ENCODE measurements at regions not wholly inside any gene's neighbourhood (a gene's known extent, or its start where the extent isn't known, plus 50 kb on each side); places are given as distances from the start of the nearest gene placed in this dataset.

DNA sequence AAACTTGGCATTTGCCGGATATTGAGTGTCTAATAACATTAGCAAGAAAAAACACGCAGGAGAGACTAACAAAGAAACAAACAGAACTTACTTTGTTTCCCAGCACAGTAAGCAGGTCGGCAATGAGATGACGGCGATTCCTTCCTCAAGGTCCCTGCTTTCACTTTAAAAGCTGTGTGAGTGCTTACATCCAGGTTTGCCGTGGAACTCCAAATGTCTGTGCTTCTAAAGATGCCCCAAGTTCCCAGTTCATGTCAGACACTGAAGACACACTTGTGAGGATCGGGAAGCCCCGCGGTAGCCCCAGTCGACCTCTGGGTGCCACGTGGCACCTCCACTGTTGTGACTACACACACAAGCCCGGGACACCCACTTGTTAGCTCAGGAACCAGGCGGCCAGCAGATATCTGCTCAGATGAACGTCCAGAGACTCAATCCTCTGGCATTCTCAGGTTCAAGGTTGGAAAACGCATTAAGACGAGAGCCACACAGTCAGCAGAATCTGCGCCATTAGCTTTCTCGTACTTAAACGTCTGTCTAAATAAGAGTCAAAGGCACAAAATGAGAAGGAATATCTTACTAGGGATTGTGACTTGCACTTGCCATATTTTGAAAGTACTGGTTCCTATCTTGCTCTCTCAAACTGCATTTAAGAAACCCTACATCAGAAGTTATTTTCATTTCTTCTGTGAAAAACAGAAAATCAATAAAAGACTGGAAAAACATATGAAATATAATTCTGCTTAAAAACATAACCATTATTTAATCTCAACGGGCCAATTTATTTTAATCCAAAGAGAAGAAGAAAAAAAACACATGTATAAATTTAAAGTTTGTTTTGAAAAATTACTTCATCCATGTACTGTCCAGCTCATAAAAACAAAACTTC is 207.6 kb upstream of the KLF14 start:
- ATAC-seq (ENCODE audit: poor library complexity) = no peak
- intact Hi-C loops (cut with DNase I, micrococcal nuclease) = loop anchor here in 1 of 2 experiments (2.0 kb wide), 1 partner anchor 29 kb away; no protein-coding TSS in a partner anchor

DNA sequence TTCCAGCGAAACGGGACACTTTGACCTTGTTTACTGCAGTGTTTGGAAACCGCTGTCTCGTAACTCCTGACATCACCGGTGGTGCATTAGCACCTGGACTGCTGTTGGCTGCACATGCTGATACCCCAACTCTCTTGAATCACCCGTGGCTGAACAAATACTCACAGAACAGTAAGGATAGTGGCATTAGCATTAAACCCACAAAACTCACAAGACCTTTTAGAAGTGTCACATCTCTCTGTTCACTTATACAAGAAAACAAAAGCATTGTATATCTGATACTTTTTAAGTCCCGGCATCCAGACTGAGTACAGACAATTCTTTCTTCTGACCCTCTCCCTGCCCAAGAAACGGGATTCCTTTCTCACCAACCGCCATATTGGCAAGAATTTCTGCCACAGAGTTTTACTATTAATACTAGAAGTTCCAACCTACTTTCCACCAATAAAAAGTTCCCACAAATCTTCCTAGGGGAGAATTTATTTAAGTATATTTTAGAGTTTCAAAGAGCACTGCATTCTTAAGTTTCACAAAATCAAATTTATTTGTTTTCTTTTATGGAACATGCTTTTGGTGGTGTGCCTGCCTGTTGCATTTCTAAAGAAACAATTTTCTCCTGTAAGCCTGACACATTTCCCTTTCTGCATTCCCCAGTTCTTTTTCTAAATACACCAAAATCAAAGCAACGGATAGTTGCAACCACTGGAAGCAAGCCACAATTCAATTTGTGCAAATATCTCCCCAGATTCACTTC is 208.4 kb upstream of the KLF14 start:
- POLR2A ChIA-PET = interaction anchor here (0.7 to 8.5 kb wide), 8 partner anchors 10 to 29 kb away, joined by 3 to 97 read pairs (median 6); no protein-coding TSS in a partner anchor
- peak overlapping the region; percentile 88 for H3K4me3 Mint-ChIP-seq
- Histone ChIP-seq H3K27ac (ENCODE audit: low read depth in 1 of 2, low read length in 2 of 2) (peak overlapping the region; percentile 82 to 86), H3K27me3 (ENCODE audit: control insufficient read depth in 1 of 2, insufficient read depth in 2 of 2, low read length in 2 of 2) (no peaks in the 10 kb centered on the region), H3K4me1 (ENCODE audit: insufficient read depth, low read length) (peaks cover 45% of the 10 kb centered on the region), H3K4me3 (ENCODE audit: low read length) (peak overlapping the region; percentile 64), H3K36me3 (ENCODE audit: insufficient read depth, low read length) (peaks cover 28% of the 10 kb centered on the region), H3K9me3 (ENCODE audit: control insufficient read depth in 1 of 2, insufficient read depth in 1 of 2, low read length in 2 of 2) (no peaks in the 10 kb centered on the region)
- TF ChIP-seq, protein P1, sequence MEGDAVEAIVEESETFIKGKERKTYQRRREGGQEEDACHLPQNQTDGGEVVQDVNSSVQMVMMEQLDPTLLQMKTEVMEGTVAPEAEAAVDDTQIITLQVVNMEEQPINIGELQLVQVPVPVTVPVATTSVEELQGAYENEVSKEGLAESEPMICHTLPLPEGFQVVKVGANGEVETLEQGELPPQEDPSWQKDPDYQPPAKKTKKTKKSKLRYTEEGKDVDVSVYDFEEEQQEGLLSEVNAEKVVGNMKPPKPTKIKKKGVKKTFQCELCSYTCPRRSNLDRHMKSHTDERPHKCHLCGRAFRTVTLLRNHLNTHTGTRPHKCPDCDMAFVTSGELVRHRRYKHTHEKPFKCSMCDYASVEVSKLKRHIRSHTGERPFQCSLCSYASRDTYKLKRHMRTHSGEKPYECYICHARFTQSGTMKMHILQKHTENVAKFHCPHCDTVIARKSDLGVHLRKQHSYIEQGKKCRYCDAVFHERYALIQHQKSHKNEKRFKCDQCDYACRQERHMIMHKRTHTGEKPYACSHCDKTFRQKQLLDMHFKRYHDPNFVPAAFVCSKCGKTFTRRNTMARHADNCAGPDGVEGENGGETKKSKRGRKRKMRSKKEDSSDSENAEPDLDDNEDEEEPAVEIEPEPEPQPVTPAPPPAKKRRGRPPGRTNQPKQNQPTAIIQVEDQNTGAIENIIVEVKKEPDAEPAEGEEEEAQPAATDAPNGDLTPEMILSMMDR (IDR thresholded peaks at IDR 0.05) = no peak
- intact Hi-C loops (cut with DNase I, micrococcal nuclease) = loop anchor here in 1 of 2 experiments (2.0 kb wide), 1 partner anchor 30 kb away; no protein-coding TSS in a partner anchor
- no peaks in the 10 kb centered on the region for H3K27me3 Mint-ChIP-seq
- H3K27ac Mint-ChIP-seq = peak overlapping the region; percentile 98
- peaks cover 95% of the 10 kb centered on the region for H3K4me1 Mint-ChIP-seq (ENCODE audit: low read depth)
- CTCF ChIA-PET = no interaction called here
- H3K36me3 Mint-ChIP-seq (ENCODE audit: low read depth) = peaks cover 78% of the 10 kb centered on the region
- ATAC-seq (ENCODE audit: poor library complexity) = no peak
- DNase-seq = peak in 4 of 14 experiments; percentile 33 to 89 (median 68)
- H3K9me3 Mint-ChIP-seq = no peaks in the 10 kb centered on the region

More for the DNA sequence above, 207.6 kb upstream of the KLF14 start:
- peak in 6 of 14 experiments; percentile 29 to 78 (median 58) for DNase-seq
- H3K27me3 ChIP-seq (ENCODE audit: control insufficient read depth in 1 of 2, insufficient read depth in 2 of 2, low read length in 2 of 2) = no peaks in the 10 kb centered on the region
- H3K27ac Mint-ChIP-seq = peak overlapping the region; percentile 98
- peak overlapping the region; percentile 88 for H3K4me3 Mint-ChIP-seq
- peaks cover 83% of the 10 kb centered on the region for H3K36me3 Mint-ChIP-seq (ENCODE audit: low read depth)
- ChIA-PET POLR2A (interaction anchor here (0.7 to 2.6 kb wide), 12 partner anchors 10 to 45 kb away, joined by 3 to 11 read pairs (median 3); no protein-coding TSS in a partner anchor), CTCF (interaction anchor here (1.1 kb wide), 1 partner anchor 45 kb away, joined by 5 read pairs; no protein-coding TSS in a partner anchor)
- TF ChIP-seq, protein P1 (IDR thresholded peaks at IDR 0.05) = no peak
- no peaks in the 10 kb centered on the region for H3K9me3 Mint-ChIP-seq
- H3K4me3 ChIP-seq (ENCODE audit: low read length) = peak overlapping the region; percentile 64
- H3K27me3 Mint-ChIP-seq = no peaks in the 10 kb centered on the region
- H3K9me3 ChIP-seq (ENCODE audit: control insufficient read depth in 1 of 2, insufficient read depth in 1 of 2, low read length in 2 of 2) = no peaks in the 10 kb centered on the region
- H3K4me1 ChIP-seq (ENCODE audit: insufficient read depth, low read length) = peaks cover 47% of the 10 kb centered on the region
- peaks cover 96% of the 10 kb centered on the region for H3K4me1 Mint-ChIP-seq (ENCODE audit: low read depth)
- H3K36me3 ChIP-seq (ENCODE audit: insufficient read depth, low read length) = peaks cover 34% of the 10 kb centered on the region
- H3K27ac ChIP-seq (ENCODE audit: low read depth in 1 of 2, low read length in 2 of 2) = peak overlapping the region; percentile 25 to 86

DNA sequence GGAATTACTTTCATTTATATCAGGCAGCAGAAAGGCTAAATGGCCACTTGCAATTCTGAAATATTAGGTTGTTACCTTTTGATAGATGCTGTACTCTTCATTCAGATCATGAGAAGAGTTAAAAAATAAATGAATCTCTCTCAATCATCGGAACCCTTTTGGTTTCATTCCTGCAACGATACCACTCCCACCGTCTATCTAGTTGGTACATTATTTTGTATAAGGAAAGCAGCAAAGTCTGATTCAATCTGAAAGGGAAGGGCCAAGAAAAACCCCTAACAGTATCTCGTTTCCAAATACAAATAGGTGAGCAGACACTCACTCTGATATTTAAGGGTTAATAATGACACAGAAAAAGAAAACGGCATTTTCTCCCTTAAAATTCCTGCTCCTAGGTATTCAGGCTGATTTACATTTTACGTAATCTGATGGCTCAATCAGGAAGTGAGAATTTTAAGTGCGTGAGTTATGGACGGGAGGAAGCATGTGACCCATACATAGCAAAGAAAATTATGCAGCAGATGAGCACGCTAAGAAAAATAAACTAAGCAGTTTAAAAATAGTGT is 209.4 kb upstream of the KLF14 start:
- ChIA-PET POLR2A (interaction anchor here (1.6 to 8.5 kb wide), 3 partner anchors 13 to 47 kb away, joined by 3 to 97 read pairs (median 6); no protein-coding TSS in a partner anchor), CTCF (interaction anchor here (1.0 to 1.1 kb wide), 2 partner anchors 18 to 46 kb away, joined by 3 to 4 read pairs; no protein-coding TSS in a partner anchor)
- H3K27me3 ChIP-seq (ENCODE audit: control insufficient read depth in 1 of 2, insufficient read depth in 2 of 2, low read length in 2 of 2) = no peaks in the 10 kb centered on the region
- H3K27ac ChIP-seq (ENCODE audit: low read depth in 1 of 2, low read length in 2 of 2) = peak overlapping the region; percentile 82 to 86
- TF ChIP-seq, protein P1 (IDR thresholded peaks at IDR 0.05) = no peak
- no peaks in the 10 kb centered on the region for H3K9me3 Mint-ChIP-seq
- no peaks in the 10 kb centered on the region for H3K9me3 ChIP-seq (ENCODE audit: control insufficient read depth in 1 of 2, insufficient read depth in 1 of 2, low read length in 2 of 2)
- peaks cover 83% of the 10 kb centered on the region for H3K36me3 Mint-ChIP-seq (ENCODE audit: low read depth)
- intact Hi-C loops (cut with DNase I, micrococcal nuclease) = loop anchor here in 1 of 2 experiments (1.0 to 2.0 kb wide), 2 partner anchors 17 to 31 kb away; no protein-coding TSS in a partner anchor
- peak overlapping the region; percentile 88 for H3K4me3 Mint-ChIP-seq
- peak overlapping the region; percentile 98 for H3K27ac Mint-ChIP-seq
- H3K27me3 Mint-ChIP-seq = no peaks in the 10 kb centered on the region
- H3K4me1 Mint-ChIP-seq (ENCODE audit: low read depth) = peaks cover 99% of the 10 kb centered on the region
- ATAC-seq (ENCODE audit: poor library complexity) (peak; percentile 56), DNase-seq (peak in 3 of 14 experiments; percentile 78 to 84 (median 82))
- peaks cover 42% of the 10 kb centered on the region for H3K4me1 ChIP-seq (ENCODE audit: insufficient read depth, low read length)
- peaks cover 27% of the 10 kb centered on the region for H3K36me3 ChIP-seq (ENCODE audit: insufficient read depth, low read length)
- H3K4me3 ChIP-seq (ENCODE audit: low read length) = peak overlapping the region; percentile 64
